SKM-1 (cell line): ENCODE measurements at regions not wholly inside any gene's neighbourhood (a gene's known extent, or its start where the extent isn't known, plus 50 kb on each side); places are given as distances from the start of the nearest gene placed in this dataset.
"Not testable (repeated sequence)": the region's sequence is repeated elsewhere in the genome, so short reads cannot be mapped to it uniquely, and the experiment has no call there.

Experiments
- DNase-seq: peaks from one replicate; lab custom pipeline; 2025; ENCODE audit not compliant: unreplicated experiment; lab: John Stamatoyannopoulos, UW

GRCh38 chrX:122168241-122168640 is 1015.8 kb upstream of the GRIA3 start:
- no peak for DNase-seq

DNA sequence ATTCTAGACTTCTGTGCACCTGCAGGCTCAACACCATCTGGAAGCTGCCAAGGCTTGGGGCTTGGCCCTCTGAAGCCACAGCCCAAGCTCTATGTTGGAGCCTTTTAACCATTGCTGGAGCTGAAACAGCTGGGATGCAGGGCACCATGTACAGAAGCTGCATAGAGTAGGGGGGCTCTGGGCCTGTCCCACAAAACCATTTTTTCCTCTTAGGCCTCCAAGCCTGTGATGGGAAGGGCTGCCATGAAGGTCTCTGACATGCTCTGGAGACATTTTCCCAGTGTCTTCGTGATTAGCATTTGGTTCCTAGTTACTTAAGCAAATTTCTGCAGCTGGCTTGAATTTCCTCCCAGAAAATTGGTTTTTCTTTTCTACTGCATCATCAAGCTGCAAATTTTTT is 999.3 kb upstream of the GRIA3 start:
- no peak for DNase-seq

DNA sequence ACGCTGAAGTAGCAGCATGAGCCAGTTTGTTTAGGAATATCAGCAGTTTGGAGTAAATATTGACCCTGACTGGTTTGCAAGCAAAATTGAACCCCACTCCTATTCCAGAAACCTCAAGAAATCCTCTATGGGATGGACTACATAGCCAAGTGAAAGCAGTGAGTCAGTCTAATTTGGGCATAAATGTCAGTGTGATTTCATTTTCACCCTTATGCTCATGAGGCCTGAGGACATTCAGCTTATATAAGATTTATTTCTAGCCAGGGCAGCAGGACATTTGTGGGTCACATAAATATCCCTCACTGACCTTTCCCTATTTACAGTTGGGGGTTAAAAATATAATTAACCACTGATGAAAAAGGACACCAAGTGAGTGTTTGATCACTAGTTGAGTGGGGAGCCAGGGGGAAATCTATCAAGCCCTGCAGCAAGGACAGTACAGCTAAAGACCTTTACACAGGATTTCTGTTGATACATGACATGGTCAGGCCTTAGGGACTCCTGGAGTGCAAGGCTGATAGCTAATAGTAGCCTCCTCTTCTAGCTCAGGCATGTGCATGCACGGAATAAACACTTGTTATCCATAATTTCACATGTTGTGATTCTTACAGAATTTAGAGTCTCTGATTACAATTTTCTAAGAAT is 996.9 kb upstream of the GRIA3 start:
- DNase-seq: no peak

- no peak for DNase-seq
Measured at GRCh38 chrX:122188751-122189150, 995.3 kb upstream of the GRIA3 start.

DNA sequence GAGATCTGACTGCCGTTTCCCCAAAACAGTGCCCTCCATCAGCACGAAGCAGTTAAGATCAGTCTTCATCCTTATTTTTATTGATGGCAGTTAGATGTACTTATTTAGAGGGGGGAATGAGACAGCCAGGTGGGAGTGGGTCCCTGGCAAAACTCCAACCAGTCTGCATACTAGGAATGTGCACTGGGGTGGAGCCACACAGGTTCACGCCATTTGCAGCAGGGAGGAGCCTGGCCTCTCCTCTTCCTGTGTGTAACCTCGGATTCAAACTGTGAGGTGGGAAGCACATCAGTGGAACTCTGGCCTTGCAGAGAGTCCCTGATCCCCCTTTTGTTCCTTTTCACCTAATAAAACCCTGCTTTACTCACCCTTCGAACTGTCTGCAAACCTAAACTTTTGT is 987.7 kb upstream of the GRIA3 start:
- no peak for DNase-seq

GRCh38 chrX:122203399-122203798 is 980.7 kb upstream of the GRIA3 start:
- no peak for DNase-seq

- DNase-seq: no peak
Measured at GRCh38 chrX:122218666-122219065, 965.4 kb upstream of the GRIA3 start.

DNA sequence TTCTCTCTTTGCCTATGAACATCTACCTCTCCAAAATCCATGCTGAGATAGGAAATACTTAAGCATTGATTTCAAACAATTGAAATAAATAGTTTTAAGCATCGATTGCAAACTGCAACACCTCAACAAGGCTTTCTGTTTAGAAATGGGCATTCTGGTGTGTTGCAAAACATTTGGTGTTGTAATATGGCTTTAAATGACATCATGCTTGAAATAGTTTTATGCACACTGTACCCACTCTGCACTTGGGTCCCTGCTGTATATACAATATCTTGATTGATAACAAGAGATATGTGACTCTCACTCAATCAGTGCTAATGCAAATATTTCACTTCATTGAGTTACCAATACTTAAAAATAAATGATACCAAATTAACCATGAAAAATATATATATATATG is 964.9 kb upstream of the GRIA3 start:
- DNase-seq: no peak

DNA sequence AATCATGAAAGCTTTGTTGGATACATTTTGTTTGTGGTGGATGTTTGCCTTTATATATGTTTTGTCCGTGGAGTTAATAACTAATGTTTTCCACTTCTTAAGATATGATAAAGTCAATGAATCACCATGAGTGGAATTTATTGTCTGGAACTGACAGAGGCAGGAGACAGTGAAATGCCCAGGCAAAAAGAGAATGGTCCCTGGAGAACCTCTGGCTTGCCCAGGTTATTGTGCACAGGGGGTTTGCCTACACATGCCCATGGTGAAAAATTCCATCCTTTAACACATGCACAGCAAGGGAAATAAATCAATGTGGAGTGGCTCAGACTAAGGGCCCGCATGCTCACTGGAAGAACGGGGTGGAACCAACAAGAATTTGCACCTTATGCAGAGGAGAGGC is 964.3 kb upstream of the GRIA3 start:
- DNase-seq: no peak

- DNase-seq: no peak
Measured at GRCh38 chrX:122220644-122221373, 963.3 kb upstream of the GRIA3 start.

DNA sequence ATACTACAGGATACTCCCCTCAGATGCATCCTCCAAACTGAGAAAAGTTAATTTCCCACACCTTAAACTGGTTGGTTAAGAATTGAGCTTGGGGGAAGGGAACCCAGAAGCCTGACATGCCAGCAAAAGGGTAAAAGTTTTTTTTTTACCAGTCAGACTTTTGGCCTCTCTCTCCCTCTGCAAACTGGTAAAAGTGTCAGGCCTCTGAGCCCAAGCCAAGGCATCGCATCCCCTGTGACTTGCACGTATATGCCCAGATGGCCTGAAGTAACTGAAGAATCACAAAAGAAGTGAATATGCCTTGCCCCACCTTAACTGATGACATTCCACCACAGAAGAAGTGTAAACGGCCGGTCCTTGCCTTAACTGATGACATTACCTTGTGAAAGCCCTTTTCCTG is 962.3 kb upstream of the GRIA3 start:
- DNase-seq: not testable (repeated sequence)

- DNase-seq: not testable (repeated sequence)
Measured at GRCh38 chrX:122224137-122224536, 959.9 kb upstream of the GRIA3 start.

DNA sequence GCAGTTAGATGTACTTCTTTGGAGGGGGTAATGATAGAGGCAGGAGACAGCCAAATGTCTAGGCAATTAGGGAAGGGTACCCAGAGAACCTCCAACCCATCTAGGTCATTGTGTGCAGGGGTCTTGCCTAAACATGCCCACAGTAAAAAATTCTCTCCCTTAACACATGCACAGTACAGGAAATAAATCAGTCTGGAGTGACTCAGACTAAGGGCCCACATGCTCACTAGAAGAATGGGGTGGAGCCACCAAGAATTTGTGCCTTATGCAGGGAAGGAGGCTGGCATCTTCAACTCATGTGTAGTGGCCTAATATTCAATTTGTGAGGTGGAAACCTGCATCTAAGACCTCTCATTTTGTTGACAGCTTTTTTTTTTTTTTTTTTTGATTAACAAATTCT is 945.3 kb upstream of the GRIA3 start:
- DNase-seq: no peak

GRCh38 chrX:122241959-122242358 is 942.1 kb upstream of the GRIA3 start:
- DNase-seq: no peak

- DNase-seq: no peak
Measured at GRCh38 chrX:122244080-122244479, 940.0 kb upstream of the GRIA3 start.

DNA sequence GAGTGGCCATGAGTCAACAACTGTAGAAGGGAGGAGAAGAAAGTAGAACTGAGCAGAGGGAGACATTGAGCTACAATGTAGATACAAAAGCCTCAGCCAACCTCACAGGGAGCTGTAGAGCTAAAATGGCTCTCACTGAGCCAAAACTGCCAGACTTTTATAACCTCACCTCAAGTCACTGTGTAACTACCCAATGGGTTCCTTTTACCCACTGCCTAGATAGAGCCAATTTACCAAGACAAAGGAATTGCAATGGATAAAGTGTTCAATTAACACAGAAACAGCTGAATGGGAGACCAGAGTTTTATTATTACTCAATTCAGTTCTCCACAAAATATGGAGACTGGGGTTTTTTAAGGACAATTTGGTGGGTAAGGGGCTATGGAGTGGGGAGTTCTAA is 938.9 kb upstream of the GRIA3 start:
- DNase-seq: no peak

GRCh38 chrX:122245943-122246342 is 938.1 kb upstream of the GRIA3 start:
- DNase-seq: no peak

DNA sequence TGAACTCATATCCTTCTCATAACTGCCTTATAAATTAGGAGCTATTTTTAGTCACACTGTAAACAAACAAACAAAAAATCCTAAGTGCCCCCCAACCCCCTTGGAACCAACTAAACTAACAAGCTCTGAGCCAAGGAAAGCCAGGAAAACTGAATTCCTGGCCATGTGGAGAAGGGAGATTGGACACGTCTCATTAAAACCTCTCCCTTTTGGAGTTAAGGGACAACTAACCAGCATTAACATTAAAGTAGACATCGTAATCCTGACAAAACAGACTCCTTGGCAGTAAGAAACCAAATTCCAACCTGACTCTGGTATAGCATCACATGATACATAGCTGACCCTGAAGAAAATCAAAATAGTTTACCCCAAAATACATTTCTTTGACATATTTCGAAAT is 937.1 kb upstream of the GRIA3 start:
- no peak for DNase-seq

GRCh38 chrX:122248681-122249080 is 935.4 kb upstream of the GRIA3 start:
- DNase-seq: no peak

DNA sequence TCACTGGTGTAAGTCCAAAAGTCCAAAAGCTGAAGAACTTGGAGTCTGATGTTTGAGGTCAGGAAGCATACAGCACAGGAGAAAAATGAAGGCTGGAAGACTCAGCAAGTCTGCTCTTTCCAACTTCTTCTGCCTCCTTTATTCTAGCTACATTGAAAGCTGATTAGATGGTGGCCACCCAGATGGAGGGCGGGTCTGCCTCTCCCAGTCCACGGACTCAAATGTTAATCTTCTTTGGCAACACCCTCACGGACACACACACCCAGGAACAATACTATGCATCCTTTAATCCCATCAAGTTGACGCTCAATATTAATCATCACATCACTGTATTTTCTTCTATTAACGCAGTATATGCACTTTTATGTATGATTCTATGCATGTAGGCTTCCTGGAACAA is 931.6 kb upstream of the GRIA3 start:
- DNase-seq: no peak

GRCh38 chrX:122268353-122268752 is 915.7 kb upstream of the GRIA3 start:
- no peak for DNase-seq

DNA sequence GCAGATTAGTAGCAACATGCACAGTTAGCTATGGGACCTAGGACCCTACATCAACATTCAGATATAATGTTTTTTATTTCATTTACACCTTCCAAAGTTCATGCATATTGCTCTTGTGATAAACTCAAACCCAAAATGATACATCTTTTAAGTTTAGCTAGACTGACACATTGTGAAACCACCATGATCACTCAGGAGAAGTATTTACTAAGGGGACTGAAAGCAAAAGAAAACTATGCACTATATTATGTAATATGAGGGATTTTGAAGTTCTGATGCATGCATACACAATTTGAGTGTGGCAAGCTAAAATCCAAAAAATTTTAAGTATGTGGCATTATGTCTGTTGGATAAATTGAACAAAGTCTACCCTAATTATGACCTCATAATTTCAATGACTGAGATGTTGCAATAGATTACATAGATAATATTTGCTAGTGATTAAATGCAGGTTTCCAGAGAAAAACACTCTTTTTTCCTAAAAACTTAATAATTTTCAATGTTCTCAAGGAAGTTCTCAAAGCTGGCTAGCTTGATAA is 914.8 kb upstream of the GRIA3 start:
- DNase-seq: no peak
